GM18511 (cell line): ENCODE measurements at regions not wholly inside any gene's neighbourhood (a gene's known extent, or its start where the extent isn't known, plus 50 kb on each side); places are given as distances from the start of the nearest gene placed in this dataset.

Experiments used
- ATAC-seq: cut with Tn5 transposase; IDR thresholded peaks from one replicate; pipeline ENCODE4 v1.9.1; 2021; ENCODE audit warnings: mild to moderate bottlenecking, moderate library complexity; ENCODE audit not compliant: unreplicated experiment

- ATAC-seq = no peak
These were observed 195.1 kb downstream of the MAGEB5 start for GRCh38 chrX:26411045-26411444.

- ATAC-seq = no peak
These were observed 193.7 kb downstream of the MAGEB5 start for GRCh38 chrX:26409636-26410035.

- no peak for ATAC-seq
These were observed 171.9 kb downstream of the MAGEB5 start for GRCh38 chrX:26387906-26388305.

DNA sequence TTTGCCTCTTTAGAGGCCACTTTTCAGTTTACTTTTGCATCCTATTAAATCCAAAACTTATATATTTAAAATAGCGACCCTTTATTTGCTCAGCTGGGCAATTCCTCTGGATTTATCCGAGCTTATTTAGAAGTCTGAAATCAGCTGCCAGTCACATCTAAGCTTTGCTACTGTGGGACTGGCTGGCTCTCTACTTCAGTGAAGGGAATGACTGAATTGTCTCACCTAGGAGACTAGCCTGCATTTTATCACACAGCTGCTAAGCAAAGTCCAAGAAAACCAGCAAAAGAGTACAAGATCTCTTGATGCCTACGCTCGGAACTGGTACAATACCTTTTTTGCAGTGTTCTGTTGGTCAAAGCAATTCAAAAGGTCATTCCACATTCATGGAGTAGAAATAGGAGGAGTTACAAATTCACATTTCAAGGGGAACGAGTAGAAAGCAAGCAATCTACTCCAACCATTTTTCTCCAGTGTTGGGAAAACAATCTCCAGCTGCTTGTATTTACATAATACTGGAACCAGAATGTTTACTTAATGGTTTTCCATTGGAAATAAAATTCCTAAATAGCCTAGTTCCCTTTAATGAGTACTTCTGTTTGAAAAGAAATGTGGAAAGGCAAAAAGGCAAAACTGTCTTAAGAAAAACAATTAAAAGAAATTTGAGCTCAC is 160.2 kb downstream of the MAGEB5 start:
- ATAC-seq = no peak

DNA sequence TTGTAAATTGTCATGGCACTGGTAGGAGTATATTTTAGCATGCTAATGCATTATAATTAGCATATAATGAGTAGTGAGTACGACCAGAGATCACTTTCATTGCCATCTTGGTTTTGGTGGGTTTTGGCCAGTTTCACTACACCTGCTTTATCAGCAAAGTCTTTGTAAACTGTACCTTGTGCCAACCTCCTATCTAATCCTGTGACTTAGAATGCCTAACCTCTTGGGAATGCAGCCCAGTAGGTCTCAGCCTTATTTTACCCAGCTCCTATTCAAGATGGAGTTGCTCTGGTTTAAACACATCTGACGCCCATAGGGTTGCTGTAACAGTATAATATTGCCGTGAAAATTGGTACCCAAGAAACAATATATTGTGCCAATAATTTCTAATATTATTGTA is 159.4 kb downstream of the MAGEB5 start:
- no peak for ATAC-seq

- no peak for ATAC-seq
These were observed 157.9 kb downstream of the MAGEB5 start for GRCh38 chrX:26373829-26374228.

DNA sequence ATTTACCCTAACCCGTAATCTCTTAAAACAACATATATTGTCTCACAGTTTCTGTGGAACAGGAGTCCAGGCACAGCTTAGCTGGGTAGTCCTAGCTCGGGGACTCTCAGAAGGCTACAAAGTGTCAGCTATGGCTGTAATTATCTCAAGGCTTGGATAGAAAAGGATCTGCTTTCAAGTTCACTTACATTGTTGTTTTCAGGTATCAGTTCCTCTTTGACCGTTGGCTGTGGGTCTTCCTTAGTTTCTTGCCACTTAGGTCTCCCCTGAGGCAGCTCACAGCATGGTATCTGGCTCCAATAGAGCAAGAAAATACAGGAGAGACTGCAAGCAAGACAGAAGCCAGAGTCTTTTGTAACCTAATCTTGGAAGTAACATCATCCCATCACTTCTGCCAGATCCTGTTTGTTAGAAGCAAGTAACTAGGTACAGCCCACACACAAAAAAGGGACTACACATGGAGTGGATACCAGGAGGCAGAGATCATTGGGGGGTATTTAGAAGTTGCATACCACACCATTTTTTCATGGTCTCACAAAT is 137.0 kb downstream of the MAGEB5 start:
- ATAC-seq = no peak

DNA sequence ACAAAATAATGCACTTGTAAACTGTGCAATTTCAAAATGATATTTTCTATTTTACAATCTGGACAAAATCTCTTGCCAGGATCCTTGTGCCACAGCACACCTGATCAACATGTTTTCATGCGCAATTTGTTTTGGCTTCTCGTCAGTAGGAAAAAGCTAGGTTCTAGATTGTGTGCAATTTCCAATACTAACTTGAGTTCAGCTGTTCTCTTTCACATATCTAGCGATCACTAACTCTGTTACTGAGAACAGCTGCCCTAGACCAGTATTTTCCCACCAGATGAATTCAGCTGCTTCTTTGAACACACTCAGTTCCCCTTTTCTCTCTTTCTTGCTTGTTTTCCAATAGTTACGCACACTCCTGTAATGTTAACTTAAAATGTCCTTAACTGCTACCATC is 131.2 kb downstream of the MAGEB5 start:
- no peak for ATAC-seq

DNA sequence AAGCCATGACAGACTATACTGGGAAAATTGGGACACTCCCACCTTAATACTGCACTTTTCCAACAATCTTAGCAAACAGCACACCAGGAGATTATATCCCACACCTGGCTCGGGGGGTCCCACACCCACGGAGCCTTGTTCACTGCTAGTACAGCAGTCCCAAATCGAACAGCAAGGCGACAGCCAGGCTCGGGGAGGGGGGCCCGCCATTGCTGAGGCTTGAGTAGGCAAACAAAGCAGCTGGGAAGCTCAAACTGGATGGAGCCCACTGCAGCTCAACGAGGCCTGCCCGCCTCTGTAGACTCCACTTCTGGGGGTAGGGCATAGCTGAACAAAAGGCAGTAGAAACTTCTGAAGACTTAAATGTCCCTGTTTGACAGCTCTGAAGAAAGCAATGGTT is 118.3 kb downstream of the MAGEB5 start:
- no peak for ATAC-seq

GRCh38 chrX:26328608-26329319 is 112.8 kb downstream of the MAGEB5 start:
- no peak for ATAC-seq

- ATAC-seq = no peak
These were observed 93.3 kb downstream of the MAGEB5 start for GRCh38 chrX:26309262-26309661.

DNA sequence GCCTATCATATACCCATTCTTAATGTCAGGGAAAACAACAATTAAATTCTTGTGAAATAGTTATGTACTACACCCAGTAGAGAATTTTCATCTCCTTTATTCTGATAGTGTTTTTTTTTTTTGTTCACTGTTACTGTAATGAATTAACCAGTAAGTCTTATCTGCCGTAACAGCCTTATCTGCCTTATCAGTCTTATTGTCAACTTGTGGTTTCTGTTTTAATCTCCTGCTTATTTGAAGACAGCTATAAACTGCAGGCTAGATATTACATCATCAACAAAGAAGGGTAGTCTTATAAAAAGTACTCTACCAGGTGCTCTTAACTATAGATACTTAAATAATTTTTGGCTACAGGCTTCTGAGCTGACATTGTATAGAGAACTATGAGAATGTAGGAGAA is 79.5 kb downstream of the MAGEB5 start:
- no peak for ATAC-seq

GRCh38 chrX:26286836-26287235 is 70.9 kb downstream of the MAGEB5 start:
- ATAC-seq = no peak
